ENCODE measurements at regions not wholly inside any gene's neighbourhood (a gene's known extent, or its start where the extent isn't known, plus 50 kb on each side); places are given as distances from the start of the nearest gene placed in this dataset.

- no peak for DNase-seq (ENCODE audit: low read depth)
- TF ChIP-seq CTCF (conservative IDR thresholded peaks at IDR 0.05; ENCODE audit: low read depth, low read length), result no peak
- H3K4me3 ChIP-seq (ENCODE audit: low read depth, low read length), result no peak overlapping the region
Observed at GRCh38 chr18:64311859-64312258, 163.0 kb upstream of the LINC00305 start.

GRCh38 chr18:64295839-64296238 is 147.0 kb upstream of the LINC00305 start:
- DNase-seq (ENCODE audit: low read depth), result no peak
- H3K4me3 ChIP-seq (ENCODE audit: low read depth, low read length), result no peak overlapping the region
- TF ChIP-seq CTCF (conservative IDR thresholded peaks at IDR 0.05; ENCODE audit: low read depth, low read length), result no peak

- no peak overlapping the region for H3K4me3 ChIP-seq (ENCODE audit: low read depth, low read length)
- no peak for TF ChIP-seq CTCF (conservative IDR thresholded peaks at IDR 0.05; ENCODE audit: low read depth, low read length)
- DNase-seq (ENCODE audit: low read depth), result no peak
Observed at GRCh38 chr18:64294967-64295366, 146.1 kb upstream of the LINC00305 start.

- no peak for DNase-seq (ENCODE audit: low read depth)
- TF ChIP-seq CTCF (conservative IDR thresholded peaks at IDR 0.05; ENCODE audit: low read depth, low read length), result no peak
- no peak overlapping the region for H3K4me3 ChIP-seq (ENCODE audit: low read depth, low read length)
Observed at GRCh38 chr18:64288432-64288831, 139.5 kb upstream of the LINC00305 start.

- TF ChIP-seq CTCF (conservative IDR thresholded peaks at IDR 0.05; ENCODE audit: low read depth, low read length), result peak; percentile 2
- no peak overlapping the region for H3K4me3 ChIP-seq (ENCODE audit: low read depth, low read length)
- DNase-seq (ENCODE audit: low read depth), result peak; percentile 4
Observed at GRCh38 chr18:64287926-64288325, 139.0 kb upstream of the LINC00305 start.

- DNase-seq (ENCODE audit: low read depth), result no peak
- TF ChIP-seq CTCF (conservative IDR thresholded peaks at IDR 0.05; ENCODE audit: low read depth, low read length), result no peak
- H3K4me3 ChIP-seq (ENCODE audit: low read depth, low read length), result no peak overlapping the region
Observed at GRCh38 chr18:64283059-64283458, 134.2 kb upstream of the LINC00305 start.

- no peak for DNase-seq (ENCODE audit: low read depth)
- no peak overlapping the region for H3K4me3 ChIP-seq (ENCODE audit: low read depth, low read length)
- TF ChIP-seq CTCF (conservative IDR thresholded peaks at IDR 0.05; ENCODE audit: low read depth, low read length), result no peak
Observed at GRCh38 chr18:64278026-64278425, 129.1 kb upstream of the LINC00305 start.

Data from choroid plexus epithelial cell (primary cell).